ENCODE measurements at regions not wholly inside any gene's neighbourhood (a gene's known extent, or its start where the extent isn't known, plus 50 kb on each side); places are given as distances from the start of the nearest gene placed in this dataset.
"Not testable (repeated sequence)": the region's sequence is repeated elsewhere in the genome, so short reads cannot be mapped to it uniquely, and the experiment has no call there.

DNA sequence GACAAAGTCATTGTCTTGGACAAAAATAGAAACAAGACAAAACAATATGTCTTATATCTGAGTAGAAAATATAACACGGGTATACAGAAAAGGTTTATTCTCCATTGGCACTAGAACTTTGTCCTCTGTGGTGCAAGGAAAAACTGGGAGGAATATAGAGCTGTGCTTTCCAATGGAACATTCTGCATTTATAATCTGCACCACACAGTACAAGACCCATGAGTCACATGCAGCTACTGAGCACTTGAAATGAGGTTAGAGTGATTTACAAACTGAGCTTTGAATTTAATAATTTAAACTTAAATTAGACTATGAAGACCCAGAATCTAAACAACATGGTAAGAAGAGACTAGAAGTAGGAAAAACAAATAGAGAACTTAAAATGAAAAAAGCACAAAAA lies 86.1 kb downstream of the RAP2A start:
- DNase-seq, result no peak

DNA sequence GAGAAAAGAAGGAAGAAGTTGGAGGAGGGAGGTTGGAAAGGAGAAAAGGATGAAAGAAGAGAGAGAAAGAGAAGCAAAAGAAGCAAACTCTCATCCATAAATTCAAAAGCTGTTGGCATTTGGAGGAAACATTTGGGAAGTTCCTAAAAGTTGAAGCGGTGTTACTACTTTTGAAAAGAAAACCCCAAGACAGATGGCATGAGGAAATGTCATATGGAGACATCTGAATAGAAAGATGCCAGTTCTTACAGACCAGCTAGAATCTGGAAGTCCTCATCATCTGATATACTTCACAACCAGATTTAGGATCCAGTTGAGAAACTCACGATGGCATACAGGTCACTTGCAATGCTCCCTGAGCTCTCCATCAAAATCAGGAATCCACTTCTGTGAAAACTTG lies 86.9 kb downstream of the RAP2A start:
- DNase-seq, result no peak

DNA sequence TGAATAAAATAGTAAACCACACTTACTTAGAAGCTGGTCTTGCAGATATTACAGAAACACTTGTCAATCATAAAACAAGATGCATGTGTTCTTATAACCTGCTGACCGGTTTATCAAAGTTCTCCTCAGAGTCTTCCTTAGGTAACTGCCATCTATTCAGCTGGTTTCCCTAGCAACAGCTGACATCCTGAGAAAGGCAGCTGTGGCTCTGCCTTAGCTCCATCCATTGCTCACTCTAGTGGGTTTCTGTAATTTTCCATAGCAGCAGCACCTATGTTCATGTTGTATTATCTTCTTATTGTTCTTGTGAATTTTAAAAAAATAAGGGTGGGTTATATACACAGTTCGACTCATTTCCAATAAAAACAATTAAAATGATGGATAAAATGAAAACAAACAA lies 87.8 kb downstream of the RAP2A start:
- no peak for DNase-seq

DNA sequence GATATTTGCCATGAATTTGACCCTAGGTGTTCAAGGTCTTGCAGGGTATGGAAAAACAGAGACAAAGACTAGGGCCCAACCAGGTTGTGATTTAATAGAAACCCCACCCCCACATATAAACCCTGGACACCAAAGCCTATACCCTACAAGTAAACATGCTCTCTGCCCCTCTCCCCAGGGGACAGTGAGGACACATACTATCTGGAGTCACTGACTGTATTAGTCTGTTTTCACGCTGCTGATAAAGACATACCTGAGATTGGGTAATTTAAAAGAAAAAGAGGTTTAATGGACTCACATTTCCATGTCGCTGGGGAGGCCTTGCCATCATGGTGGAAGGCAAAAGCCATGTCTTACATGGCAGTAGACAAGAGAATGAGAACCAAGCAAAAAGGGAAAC lies 88.3 kb downstream of the RAP2A start:
- DNase-seq, result no peak

DNA sequence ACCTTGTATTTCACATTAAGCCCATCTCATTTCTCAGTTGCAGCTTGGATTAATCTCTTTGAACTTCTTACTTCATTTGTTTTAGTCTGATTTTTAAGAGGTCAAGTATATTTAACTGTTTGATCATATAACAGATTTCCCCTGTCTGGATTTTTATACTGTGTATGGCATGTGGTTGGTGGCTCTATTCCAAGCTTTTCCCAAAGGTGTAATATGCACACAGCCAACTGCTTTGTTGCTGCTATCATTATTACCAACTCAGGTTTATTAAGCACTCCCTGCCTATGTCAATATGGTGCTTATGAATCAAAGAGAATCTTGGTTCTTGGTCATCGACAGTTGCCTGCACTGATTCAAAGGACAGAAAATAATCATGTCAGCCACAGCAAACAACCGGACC lies 92.6 kb downstream of the RAP2A start:
- no peak for DNase-seq

DNA sequence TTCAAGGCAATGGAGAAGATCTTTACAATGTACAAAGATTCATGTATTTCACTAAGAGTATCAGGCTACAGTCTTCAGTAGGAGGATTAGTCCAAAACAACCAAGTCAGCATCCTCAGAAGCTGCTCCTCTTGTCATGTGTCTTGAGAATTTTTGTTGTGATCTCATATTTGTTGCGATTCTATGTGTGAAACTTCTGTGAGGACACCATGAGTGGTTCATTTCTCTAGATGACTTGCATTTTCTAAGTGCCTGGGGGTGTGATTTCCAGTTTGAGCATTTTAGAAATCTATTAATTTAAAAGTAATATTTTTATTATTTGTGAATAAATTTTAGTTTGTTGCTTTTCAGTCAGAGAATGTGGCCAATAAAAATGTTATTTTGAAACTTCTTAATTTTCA lies 94.5 kb downstream of the RAP2A start:
- no peak for DNase-seq

DNA sequence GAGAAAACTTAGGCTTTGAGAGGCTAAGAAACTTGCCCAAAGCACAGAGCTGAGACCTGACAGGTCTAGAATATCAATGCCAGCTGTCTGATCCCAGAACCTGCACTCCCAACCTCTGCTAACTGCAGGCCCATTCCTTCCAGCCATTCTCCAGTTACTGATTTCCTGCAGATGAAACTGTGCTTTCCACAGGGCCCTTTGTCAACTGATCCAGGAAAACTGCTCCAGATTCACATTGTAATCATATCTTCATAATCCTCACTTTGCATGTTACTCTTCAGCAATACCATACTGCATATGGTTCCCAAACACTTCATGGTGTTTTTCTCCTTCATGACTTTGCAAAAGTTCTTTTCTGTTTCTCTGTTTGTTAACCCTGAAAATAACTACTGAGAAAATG lies 100.6 kb downstream of the RAP2A start:
- no peak for DNase-seq

DNA sequence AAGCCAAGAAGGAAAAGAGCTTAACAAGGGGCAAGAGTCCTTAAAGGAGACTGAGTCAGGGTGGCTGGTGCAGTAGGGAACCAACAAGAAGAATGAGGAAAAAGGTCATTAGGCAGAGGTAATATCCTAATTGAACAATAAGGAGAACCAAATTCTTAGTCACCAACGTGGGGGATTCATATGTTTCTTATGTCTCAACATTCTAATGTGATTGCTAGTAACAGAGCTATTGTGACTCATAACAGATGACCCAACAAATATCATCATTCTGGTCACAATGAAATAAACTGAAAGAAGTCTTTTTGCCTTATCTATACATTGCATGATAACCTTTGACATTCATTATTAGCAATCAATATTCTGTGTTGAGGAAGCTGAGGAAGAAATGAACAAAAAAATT lies 101.6 kb downstream of the RAP2A start:
- no peak for DNase-seq

DNA sequence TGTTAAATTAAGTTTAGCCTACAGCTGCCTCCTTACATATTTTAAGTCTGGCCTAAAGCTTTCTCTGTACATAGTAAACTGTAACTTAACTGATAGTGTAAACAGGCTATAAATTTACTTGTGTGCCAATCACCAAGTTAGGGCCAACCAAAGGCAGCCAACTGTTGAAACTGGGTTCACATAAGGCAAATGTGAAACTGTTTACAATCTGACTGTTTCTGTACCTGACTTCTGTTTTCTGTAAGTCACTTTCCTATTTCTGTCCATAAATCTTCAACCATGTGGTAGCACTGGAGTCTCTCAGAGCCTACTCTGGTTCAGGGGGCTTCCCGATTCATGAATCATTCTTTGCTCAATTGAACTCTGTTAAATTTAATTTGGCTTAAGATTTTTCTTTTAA lies 103.1 kb downstream of the RAP2A start:
- DNase-seq, result no peak

DNA sequence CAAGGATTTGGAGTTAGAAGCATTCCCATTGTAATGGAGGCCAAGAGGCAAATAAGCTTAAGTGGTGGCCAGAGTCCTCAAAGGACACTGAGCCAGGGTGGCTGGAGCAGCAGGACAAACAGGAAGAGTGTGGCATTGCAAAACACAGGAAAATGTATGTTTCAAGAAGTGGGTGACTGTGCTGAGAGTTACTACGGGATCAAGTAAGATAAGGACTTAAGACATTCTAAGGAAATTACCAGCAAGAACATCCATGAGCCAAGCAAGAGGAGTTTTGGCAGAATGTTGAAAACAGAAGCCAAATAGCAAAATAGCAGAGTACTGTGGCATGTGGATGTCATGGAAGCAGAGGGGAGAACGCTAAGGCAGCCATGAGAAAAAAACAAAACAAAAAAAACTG lies 104.2 kb downstream of the RAP2A start:
- DNase-seq, result no peak

DNA sequence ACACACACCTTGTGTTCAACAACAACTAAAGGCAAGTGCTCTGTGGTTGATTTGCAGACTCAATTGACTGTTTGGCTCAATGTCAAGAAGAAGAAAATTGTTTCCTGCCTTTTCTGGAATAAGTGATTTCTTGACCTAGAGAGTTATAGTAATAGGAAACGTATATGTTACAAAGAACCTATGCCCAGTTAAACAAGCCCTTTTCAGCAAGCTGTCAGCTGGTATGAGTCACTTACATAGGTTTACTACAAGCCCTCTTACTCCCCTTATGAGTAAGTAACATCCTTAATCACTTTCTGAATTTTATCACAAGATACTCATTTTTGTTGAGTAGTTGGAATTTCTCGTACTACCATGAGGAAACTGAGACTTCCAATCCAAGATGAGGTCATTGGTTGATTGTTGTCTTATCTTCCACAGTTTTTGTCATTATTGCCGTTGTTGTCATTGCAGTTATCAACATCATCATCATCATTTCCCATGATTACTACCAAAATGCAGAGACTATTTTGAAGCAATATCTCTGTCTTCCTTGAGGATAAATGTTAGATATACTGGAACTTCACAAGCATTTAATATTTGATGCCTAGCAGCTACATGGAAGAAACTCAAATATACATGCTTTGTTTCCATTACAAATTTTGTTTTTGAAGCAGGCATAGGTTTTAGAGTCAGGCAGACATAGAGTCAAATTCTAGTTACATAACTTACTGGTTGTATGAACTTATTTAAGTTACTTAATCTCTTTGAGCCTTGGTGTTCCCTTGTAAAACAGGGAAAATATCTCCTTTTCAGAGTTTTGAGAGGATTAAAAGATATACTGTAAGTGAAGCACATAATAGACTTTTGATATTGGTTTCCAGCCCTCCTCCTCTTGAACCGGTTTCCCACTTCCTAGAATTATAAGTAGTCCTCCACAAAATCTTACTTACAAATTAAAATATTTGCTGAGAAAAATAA lies 106.0 kb downstream of the RAP2A start:
- no peak for DNase-seq

DNA sequence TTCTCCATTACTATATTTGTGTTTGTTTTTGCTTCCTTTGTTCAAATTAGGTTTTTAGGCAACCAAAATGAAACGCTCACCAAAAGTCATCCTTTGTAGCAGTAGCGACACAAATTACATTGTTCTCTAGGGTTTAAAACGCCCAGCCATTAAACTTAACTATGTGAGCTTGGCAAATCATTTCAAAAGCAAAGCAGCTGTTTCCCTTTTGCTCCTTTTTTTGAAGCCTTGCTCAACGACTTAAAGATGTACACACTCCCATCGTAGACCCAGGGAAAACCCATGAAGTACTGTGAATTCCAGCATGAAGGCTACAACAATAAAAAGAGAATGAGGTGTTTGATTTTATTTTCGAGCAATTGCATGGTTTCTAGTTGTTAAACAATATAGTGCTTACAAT lies 106.7 kb downstream of the RAP2A start:
- DNase-seq, result no peak

DNA sequence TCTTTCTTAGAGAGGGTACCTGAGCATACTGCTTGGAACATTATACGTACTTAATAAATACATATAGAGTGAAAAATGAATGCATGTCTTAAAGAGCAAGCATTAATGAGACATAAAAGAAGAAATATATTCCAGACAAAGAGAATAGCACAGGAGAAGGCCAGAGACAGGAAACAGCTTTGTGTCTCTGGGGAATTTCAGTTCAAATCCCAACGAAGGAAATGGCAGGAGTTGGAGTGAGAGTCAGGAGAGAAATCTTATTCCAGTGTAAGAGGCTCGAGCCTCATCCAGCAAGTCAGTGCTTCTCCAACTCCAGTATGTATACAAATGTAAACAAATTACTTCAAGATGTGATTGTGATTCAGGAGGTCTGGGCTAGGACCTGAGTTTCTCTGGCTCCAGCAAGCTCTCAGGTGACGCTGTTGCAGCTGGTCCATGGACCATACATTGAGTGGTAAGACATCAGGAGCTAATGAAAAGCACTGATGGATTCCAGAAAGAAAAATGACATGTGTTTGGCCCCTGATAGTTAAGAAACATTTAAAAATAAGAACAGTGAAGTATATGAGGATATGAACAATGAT lies 108.2 kb downstream of the RAP2A start:
- no peak for DNase-seq

DNA sequence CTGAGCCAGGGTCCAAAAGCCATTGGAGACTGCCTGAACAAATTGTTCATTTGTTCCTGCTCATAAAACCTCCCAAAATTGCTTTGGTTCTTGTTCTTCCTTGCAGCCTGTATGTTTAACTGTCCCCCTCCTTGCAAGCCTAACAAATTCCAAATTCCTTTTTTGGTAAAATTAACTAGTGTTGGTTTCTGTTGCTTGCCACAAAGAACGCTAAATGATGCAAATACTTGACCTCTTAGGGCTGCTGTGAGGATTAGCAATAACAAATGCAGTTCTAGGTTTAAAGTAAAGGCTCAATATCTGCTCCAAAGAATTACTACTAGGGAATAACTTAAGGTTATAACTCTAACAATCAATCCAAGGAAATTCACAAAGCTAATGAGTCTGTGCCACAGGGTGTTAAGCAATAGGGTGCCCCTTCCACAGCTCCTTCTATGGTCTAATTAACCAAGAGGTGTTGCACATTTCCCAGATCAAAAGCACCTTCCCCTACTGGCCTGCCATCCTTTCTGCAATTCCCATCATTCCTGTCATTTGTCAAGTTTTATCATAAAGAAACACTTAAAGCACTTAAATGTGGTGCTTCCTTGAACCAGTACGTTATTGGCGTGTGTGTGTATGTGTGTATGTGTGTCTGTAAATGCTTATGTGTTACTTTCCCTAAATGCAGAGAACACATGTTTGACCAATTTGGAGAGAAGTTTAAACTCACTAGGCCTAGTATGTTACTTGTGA lies 110.2 kb downstream of the RAP2A start:
- DNase-seq, result no peak

DNA sequence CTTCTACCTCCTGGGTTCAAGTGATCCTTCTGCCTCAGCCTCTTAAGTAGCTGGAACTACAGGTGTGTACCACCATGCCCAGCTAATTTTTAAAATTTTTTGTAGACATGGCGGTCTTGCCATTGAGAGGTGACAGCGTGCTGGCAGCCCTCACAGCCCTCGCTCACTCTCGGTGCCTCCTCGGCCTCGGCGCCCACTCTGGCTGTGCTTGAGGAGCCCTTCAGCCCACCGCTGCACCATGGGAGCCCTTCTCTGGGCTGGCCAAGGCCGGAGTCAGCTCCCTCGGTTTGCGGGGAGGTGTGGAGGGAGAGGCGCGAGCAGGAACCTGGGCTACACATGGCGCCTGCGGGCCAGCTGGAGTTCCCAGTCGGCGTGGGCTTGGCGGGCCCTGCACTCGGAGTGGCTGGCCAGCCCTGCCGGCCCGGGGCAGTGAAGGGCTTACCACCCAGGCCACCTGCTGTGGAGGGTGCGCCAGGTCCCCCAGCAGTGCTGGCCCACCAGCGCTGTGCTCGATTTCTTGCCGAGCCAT lies 111.1 kb downstream of the RAP2A start:
- DNase-seq, result not testable (repeated sequence)

DNA sequence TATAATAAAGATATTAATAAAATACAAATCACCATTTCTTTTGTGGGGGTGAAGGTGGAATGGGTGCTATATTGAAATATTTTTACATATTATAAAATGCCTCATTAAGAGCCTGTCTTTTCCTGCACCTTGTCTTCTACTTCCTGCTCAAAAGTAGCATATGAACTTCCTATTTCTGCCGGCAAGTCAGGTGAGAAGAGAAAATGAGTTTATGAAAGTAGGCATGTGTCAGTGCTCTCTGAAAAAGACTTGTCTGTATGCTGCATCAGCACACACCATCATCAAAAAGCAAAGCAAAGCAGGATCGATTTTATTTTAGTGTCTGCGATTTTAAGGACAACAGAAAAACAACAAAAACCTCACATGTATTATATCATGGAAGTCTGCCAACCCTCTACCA lies 114.2 kb downstream of the RAP2A start:
- no peak for DNase-seq

DNA sequence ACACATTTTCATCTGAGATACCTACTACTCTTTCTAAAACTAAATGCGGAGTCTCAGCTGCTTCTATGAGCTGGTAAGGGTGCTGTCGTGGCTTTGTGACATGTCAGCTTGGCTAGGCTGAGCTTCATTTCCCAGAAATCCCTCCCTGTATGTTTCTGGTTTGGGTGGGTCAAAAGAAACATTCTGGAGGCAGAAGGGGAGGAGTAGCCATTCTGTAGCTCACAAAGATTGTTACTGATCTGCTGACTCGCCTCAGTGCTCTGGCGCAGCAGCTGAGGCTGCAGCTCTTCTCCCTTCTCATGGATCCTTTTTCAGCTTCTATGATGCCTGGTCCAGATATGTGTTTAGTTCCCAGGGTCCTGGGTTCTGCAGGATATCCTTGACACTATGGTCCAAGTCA lies 114.7 kb downstream of the RAP2A start:
- DNase-seq, result no peak

DNA sequence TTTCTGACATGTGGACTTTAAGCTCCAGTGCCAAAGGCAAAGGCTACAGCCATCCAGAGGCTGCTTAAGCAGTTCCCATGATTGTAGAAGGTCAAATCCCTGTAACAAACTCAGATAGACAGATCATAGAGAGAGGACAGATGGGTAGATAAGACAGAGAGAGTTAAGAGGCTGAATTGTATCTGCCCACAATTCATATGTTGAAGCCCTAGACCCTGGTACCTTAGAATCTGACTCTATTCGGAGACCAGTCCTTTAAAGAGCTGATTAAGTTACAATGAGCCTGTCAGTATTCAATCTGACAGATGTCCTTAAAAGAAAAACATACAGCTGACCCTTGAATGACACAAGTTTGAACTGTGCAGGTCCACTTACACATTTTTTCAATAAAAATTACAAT lies 115.2 kb downstream of the RAP2A start:
- no peak for DNase-seq

DNA sequence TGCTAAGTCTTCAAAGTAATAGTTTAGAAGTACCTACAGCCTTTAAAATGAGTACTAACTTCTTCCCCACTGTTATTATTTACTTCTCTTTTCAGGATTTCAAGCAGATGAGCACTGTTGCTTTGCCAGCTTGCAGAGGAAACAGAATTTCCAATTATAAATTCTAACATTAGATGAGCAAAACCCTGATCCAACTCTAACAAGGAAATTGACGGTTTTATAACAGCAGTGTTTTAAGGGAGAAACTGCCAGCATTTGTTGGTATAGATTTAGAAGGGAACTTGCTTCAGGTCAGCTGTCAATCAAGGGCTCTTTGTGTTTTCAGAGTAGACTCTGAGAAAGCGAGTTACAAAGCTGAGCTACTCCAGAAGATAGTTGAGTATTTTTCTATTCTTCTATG lies 120.5 kb downstream of the RAP2A start:
- no peak for DNase-seq

DNA sequence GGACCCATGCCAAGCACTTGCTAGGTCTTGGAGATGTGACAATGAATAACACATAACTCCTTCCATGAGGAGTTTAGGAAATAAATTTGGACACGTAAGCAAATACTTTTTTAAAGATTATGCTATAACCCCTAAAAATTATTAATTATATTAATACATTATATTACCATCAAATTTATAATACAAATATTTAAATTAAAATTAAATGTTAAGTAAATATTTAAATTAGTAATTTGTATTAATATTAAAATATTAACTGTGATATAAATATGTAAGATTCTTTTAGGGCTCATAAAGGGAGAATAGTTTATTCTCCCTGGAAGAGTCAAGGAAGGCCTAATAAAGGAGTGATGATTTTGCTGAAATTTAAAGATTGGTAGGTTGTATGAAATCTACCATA lies 121.1 kb downstream of the RAP2A start:
- no peak for DNase-seq

DNA sequence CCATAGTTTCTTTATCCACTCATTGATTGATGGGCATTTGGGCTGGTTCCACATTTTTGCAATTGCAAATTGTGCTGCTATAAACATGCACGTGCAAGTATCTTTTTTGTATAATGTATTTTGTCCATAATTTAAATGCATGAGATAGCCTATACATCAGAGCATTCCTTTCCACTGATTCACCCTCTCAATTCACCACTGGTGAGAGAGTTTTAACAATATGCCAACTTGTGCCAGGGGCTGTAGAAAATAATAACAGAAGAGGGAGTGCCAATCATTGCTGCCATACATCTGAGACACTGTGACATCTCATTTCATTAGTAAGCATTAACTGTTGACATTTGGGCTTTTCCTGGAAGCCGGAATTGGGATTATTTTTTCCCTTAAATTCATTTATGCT lies 125.1 kb downstream of the RAP2A start:
- no peak for DNase-seq

DNA sequence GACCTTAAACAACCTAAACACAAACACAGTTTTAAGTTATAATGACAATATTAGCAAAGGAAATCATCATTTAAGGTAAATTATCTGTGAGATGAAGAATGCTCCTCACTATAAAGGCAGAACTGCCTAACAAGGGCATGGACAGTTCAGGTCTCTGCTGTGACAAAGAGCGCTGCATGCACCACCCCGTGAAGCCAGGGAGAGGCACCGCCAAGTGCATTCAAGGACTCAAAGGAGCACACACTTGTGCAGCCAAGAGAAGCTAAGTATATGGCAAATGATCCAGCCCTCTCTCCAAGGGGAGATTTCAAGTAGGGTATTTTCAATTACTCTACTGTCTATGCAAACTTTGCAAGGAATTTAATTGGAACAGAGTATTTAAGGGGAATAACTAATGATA lies 126.0 kb downstream of the RAP2A start:
- DNase-seq, result peak; percentile 67

DNA sequence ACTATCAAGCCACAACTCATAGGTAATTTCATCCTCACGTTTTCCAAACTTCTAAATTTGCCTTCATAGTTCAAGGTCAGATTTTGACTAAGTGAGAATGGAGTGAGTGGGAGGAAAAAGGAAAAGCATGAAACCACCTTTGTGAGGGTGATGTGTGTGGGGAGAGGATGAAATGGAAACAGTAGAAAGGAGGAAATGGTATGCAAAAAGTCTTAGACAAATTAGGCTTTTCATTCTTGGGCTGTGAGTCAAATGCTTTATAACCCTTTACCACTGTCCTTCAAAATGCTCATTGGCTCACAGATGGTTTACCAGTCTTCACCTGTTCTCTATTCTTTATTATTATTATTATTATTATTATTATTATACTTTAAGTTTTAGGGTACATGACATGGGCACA lies 127.2 kb downstream of the RAP2A start:
- DNase-seq, result no peak

DNA sequence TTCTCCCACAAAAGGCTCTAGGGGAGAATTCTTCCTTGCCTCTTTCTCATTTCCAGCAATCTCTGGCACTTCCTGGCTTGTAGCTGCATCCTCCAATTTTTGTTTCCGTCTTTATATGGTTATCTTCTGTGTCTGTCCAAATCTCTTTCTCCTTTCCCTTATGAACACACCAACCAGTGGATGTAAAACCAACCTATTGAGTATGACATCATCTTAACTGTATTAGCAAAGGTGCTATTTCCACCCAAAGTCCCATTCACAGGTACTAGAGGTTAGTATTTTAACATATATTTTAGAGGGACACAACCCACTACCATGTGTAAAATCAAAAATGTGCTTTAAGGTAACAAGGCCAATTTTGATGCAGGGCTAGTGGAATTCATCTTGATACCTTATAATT lies 129.0 kb downstream of the RAP2A start:
- no peak for DNase-seq
